GM12875 (cell line): ENCODE measurements at regions not wholly inside any gene's neighbourhood (a gene's known extent, or its start where the extent isn't known, plus 50 kb on each side); places are given as distances from the start of the nearest gene placed in this dataset.

Source experiments
- H3K4me3 ChIP-seq: one replicate; pipeline ENCODE4 v1.5.1; 2011; ENCODE audit warnings: low read depth, low read length, control low read depth
- TF ChIP-seq, protein P1 (sequence below): IDR thresholded peaks from 2 replicates; pipeline ENCODE4 v1.5.1; 2011; ENCODE audit warnings: low read depth, mild to moderate bottlenecking, control low read depth, inconsistent platforms, low read length, moderate library complexity, borderline replicate concordance; ENCODE audit not compliant: insufficient read depth

DNA sequence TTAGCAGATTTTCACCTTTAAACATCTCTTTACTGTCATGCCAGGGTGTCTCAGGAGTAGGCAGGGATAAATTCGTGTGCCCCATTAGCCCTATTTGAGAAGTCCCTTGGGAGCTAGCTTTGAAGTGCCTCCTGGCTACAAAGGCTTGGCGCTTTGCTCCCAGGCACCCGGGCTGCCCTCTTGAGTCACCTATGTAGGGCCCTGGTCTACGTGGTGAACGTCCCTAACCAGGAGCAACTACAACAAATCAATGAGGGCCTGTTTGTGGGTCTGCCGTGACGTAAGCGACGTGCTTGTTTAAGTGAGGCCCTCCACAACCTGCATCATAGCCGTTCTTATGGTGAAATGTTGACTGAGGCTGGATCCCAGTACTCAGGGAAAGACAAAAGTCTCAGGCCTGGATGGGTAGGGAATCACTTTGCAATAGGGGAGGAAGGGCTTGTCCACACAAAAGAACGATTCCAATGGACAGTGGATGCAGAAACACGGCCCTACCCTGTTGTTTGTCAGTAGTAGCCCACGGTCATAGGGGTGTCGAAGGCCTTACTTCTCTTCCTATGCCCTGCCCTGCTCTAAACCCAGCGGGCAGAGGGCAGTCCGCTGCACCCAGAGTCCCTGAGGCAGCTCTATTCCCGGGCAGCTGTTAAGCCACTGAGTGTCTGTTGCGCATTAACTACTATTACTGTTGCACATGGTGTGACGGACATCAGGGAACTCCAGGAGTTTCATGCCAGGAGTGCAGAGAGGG is 93.9 kb downstream of the INHBB start:
- TF ChIP-seq, protein P1, sequence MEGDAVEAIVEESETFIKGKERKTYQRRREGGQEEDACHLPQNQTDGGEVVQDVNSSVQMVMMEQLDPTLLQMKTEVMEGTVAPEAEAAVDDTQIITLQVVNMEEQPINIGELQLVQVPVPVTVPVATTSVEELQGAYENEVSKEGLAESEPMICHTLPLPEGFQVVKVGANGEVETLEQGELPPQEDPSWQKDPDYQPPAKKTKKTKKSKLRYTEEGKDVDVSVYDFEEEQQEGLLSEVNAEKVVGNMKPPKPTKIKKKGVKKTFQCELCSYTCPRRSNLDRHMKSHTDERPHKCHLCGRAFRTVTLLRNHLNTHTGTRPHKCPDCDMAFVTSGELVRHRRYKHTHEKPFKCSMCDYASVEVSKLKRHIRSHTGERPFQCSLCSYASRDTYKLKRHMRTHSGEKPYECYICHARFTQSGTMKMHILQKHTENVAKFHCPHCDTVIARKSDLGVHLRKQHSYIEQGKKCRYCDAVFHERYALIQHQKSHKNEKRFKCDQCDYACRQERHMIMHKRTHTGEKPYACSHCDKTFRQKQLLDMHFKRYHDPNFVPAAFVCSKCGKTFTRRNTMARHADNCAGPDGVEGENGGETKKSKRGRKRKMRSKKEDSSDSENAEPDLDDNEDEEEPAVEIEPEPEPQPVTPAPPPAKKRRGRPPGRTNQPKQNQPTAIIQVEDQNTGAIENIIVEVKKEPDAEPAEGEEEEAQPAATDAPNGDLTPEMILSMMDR: no peak
- no peak overlapping the region for H3K4me3 ChIP-seq

DNA sequence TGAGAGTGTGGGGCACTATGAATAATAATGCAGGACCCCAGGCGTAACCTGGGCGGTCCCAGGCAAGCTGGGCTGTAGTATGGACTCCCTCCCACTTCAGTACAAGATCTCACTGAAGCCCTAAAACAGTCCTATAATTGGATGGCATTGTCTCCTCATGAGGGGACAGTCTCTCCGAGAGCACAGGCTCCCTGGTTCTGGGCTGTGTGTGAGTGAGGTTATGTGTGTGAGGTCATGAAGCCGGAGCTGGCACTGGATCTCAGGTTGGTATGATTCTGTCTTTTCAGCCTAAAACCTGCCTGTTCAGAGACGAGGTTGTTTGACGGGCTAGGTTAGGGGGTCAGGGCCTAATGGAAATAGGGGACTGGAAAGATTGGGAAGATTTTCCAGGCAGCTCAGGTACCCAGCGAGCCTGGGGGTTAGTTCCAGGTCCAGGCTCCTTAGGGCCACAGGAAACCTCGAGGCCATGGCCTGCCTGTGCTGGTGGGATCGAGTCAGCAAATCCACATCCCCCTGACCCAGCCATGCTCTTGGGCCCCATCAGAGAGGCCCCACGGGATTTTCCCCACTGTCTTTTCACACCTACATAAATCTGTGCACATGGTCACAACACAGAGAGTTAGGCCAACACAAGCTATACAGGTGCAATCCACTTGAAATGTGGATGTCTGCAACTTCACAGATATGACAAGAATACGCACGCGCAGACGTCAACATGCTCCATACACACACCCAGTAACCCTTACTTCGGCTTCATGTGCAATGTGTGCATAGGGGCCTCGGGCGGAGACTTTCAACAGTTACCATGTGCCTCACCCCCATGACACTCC is 94.8 kb downstream of the INHBB start:
- TF ChIP-seq, protein P1: no peak
- no peak overlapping the region for H3K4me3 ChIP-seq

DNA sequence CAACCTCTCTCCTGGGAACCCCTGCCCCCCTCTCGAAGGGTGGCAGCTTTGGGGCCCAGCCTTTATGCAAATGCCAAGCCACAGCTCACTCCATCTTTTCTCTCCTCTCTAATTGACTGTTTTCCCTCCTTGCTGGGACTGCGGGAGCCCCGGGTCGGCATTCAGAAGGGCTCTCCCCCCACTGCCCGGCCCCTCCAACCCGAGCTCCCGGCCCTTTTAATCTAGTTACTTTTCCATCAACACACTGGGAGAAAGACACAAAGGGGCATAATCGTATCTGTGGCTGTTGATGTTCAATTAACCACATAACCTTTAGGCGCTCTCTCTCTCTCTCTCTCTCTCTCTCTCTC is 95.4 kb downstream of the INHBB start:
- TF ChIP-seq, protein P1: no peak
- no peak overlapping the region for H3K4me3 ChIP-seq

DNA sequence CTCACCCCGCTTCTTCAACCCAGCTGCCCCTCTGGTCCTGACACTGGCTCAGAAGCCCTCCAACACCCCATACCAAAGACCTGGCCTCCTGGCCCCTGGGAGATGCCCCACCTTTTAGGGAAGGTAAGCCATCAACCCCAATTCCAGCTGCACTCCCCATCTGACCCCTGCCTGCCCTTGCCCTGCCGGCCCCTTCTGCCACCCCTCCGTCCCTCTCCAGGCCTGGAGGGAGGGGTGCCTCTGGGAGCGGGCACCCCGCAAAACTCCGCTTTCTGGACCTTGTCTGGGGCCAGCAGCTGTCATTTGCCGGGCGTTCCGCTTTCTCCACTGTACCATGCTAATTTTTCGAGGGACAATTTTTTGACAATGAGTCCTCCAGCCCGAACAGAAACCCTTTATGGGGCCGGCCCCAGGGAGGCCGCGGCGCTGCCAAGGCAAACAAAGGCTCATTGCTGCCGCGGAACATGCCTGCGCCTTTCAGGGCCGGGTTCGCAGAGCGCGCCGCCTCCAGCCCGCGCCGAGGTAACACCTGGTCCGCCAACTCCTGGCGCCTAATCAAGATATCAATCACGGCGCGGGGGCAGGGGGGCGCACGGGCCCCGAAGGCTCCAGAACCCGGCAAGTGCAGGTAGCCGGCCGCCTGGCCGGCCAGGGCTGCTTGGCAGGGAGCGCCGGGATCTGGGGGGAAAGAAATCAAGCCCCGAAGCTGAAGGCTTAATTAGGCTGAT is 96.0 kb downstream of the INHBB start:
- no peak overlapping the region for H3K4me3 ChIP-seq

DNA sequence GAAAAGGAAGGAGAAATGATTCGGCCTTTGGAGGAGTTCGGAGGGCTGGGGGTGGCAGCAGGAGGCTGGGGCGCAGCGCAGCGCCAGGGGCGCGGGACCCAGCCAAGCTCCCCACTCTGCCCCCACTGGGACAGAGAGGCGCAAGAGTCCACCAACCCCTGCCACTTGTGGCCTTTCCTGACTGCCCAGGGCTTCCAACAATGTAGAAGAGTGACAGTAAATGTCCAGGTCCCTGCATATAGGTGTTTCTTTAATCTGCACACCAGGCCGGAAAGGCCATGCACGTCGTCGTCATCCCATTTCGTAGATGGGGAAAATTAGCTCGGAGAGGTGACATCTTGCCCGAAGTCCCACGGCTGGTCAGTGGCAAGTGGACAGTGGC is 96.6 kb downstream of the INHBB start:
- no peak overlapping the region for H3K4me3 ChIP-seq
- TF ChIP-seq, protein P1: no peak

More for the DNA sequence above, 96.0 kb downstream of the INHBB start:
- TF ChIP-seq, protein P1: no peak

DNA sequence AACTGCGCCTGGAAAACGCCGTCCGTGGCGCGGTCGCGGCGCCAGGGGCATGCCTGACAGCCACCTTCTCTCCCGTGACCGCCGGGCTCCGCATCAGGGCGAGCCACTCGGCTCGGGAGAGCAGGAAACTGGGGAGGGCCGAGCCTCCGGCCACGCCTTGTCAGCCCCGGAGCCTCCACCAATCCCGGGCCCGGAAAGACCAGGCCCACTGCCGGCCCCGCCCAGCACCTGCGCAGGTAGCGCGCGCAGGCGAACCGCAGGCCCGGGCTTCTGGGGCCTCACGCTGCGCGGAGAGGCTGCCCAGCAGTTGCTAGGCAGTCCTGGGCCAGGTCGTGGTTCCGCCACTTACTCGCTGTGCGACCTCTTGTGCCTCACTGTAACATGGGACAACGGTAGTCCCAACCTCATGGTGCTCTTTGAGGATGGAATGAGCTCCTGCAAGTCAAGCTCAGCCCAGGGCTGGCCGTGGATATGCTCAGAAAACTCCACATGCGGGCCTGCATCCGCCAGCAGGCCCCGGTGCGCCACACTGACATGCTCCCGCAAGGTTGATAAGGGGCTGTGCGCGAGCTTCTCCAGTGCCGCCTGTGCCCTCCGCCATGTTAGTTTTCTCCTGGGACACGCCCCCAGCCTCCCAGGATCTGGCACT is 97.1 kb downstream of the INHBB start:
- TF ChIP-seq, protein P1: no peak
- no peak overlapping the region for H3K4me3 ChIP-seq
